Suprapubic skin (tissue), 4 donors: ENCODE measurements at regions not wholly inside any gene's neighbourhood (a gene's known extent, or its start where the extent isn't known, plus 50 kb on each side); places are given as distances from the start of the nearest gene placed in this dataset.
A peak's percentile ranks its signal among the peaks of the same experiment; 100 is the strongest.

Experiments
- DNase-seq, 2 donors: peaks; one replicate each; pipeline ENCODE4 v3.0.0-alpha.2; 2019; ENCODE audit warnings: low spot score in 2 of 2
- H3K27ac ChIP-seq: fragments of 200-600 bp; sonication (generic); one replicate; pipeline ENCODE4 v1.5.1; 2019
- H3K27me3 ChIP-seq: fragments of 200-600 bp; sonication (generic); one replicate; pipeline ENCODE4 v1.5.1; 2019
- H3K36me3 ChIP-seq: fragments of 200-600 bp; sonication (generic); one replicate; pipeline ENCODE4 v1.5.1; 2019
- H3K4me1 ChIP-seq: fragments of 200-600 bp; sonication (generic); one replicate; pipeline ENCODE4 v1.5.1; 2019
- H3K4me3 ChIP-seq: fragments of 200-600 bp; sonication (generic); one replicate; pipeline ENCODE4 v1.5.1; 2019; ENCODE audit warnings: mild to moderate bottlenecking
- H3K9me3 ChIP-seq: fragments of 200-600 bp; sonication (generic); one replicate; pipeline ENCODE4 v1.5.1; 2019
- EP300 ChIP-seq: sonication (generic); formaldehyde crosslinking; IDR thresholded peaks from one replicate; pipeline ENCODE4 v1.6.1; 2017; ENCODE audit warnings: antibody characterized with exemption
- POLR2A ChIP-seq, 2 donors: fragments of 450-650 bp; IDR thresholded peaks; one replicate each; pipeline ENCODE4 v1.6.1; 2017; ENCODE audit warnings: antibody characterized with exemption in 2 of 2, mild to moderate bottlenecking in 2 of 2, moderate library complexity in 2 of 2
- POLR2AphosphoS5 ChIP-seq, 3 donors: sonication (generic); formaldehyde crosslinking; IDR thresholded peaks; one replicate each; pipeline ENCODE4 v1.6.1; 2017; ENCODE audit warnings: antibody characterized with exemption in 3 of 3
- WGBS: methylation state at CpG from one replicate; pipeline ENCODE4 v1.1.5; 2018; 5-methylcytosine and 5-hydroxymethylcytosine counted together
- TF ChIP-seq, protein P1 (sequence below), 2 donors: fragments of 200-600 bp in 1 of 2; fragments of 450-650 bp in 1 of 2; sonication (generic) in 1 of 2; IDR thresholded peaks; one replicate each; pipeline ENCODE4 v1.5.1; 2016 to 2019; ENCODE audit warnings: antibody characterized with exemption in 2 of 2, mild to moderate bottlenecking in 1 of 2, moderate library complexity in 1 of 2

DNA sequence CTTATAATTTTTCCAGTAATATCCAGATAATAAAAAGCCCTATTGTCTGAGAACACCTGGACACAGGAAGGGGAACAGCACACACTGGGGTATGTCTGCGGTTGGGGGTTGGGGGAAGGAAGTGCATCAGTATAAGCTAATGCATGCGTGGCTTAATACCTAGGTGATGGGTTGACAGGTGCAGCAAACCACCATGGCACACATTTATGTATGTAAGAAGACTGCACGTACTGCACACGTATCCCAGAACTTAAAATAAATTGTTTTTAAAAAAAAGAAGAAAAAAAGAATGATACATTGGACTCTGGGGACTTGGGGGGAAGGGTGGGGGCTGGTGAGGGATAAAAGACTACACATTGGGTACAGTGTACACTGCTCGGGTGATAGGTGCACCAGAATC lies 144.9 kb upstream of the C1orf174 start:
- no peak for DNase-seq
- Histone ChIP-seq H3K4me3 (no peak overlapping the region), H3K9me3 (no peaks in the 10 kb centered on the region), H3K27me3 (peaks cover 35% of the 10 kb centered on the region), H3K4me1 (no peaks in the 10 kb centered on the region), H3K27ac (no peak overlapping the region), H3K36me3 (no peaks in the 10 kb centered on the region)
- WGBS, result 81% methylated on average over 5 of the region's 5 CpGs
- TF ChIP-seq EP300 (no peak), POLR2AphosphoS5 (IDR thresholded peaks at IDR 0.05) (no peak), POLR2A (IDR thresholded peaks at IDR 0.05) (no peak)
- TF ChIP-seq, protein P1, sequence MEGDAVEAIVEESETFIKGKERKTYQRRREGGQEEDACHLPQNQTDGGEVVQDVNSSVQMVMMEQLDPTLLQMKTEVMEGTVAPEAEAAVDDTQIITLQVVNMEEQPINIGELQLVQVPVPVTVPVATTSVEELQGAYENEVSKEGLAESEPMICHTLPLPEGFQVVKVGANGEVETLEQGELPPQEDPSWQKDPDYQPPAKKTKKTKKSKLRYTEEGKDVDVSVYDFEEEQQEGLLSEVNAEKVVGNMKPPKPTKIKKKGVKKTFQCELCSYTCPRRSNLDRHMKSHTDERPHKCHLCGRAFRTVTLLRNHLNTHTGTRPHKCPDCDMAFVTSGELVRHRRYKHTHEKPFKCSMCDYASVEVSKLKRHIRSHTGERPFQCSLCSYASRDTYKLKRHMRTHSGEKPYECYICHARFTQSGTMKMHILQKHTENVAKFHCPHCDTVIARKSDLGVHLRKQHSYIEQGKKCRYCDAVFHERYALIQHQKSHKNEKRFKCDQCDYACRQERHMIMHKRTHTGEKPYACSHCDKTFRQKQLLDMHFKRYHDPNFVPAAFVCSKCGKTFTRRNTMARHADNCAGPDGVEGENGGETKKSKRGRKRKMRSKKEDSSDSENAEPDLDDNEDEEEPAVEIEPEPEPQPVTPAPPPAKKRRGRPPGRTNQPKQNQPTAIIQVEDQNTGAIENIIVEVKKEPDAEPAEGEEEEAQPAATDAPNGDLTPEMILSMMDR (IDR thresholded peaks at IDR 0.05), result no peak

DNA sequence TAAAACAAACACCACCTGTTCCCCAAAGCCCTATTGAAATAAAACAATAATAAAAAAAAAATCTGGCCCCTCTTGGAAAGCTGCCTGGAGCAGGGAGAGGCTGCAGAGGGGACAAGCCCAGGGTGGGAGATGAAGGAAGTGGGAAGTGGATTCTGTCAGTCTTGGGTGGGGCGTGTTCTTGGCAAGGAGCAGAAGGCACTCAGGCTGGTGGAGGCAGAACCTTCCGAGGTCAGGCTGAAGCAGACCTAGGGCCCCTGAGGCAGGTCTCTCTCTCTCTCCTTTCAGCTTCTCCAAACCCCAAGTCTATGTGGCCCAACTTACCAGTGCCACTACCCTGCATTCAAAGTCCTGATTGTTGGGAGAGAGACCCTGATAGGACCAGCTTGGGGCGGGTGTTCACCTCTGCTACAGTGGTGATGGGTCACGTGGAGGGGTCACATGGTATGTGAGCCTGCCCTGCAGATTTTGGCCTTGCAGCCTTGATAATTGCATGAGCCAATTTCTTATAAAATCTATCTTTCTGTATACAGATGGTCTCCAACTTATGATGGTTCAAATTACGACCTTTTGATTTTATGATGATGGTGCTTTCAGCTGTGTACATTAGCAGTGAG lies 145.4 kb upstream of the C1orf174 start:
- TF ChIP-seq POLR2A (IDR thresholded peaks at IDR 0.05) (no peak), EP300 (no peak), POLR2AphosphoS5 (IDR thresholded peaks at IDR 0.05) (no peak)
- TF ChIP-seq, protein P1 (IDR thresholded peaks at IDR 0.05), result no peak
- Histone ChIP-seq H3K36me3 (no peaks in the 10 kb centered on the region), H3K27ac (no peak overlapping the region), H3K9me3 (no peaks in the 10 kb centered on the region), H3K27me3 (peaks cover 39% of the 10 kb centered on the region), H3K4me3 (no peak overlapping the region), H3K4me1 (no peaks in the 10 kb centered on the region)
- DNase-seq, result no peak
- 75% methylated on average over 5 of the region's 5 CpGs for WGBS

DNA sequence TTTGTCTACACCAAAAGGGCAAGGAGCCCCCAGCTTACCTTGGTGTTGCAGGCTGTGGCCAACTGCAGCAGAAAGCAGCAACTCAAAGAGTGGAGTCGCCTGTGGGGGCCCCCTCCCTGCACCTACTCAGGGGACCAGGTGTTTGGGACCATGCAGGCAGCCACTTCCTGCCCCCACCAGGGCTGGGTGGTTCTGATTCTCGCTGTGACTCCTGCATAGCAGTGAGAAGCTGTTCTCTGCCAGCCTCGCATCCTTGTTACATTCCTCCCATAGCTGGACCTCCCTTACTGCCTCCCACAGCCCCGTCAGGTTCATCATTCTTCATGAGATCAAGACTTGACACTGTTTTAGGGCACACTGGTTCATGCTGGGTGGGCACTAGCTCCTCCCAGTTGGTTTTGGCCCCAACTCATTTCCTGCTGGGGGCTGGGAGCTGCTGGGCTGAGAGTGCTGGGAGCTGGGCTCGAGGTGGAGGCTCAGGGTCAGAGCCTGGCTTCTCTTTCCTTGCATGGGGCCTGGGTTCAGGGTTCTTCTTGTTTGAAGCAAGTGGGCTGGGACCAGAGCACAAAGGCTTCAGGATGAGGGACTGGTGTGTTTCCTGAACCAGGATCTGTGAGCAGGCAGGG lies 146.9 kb upstream of the C1orf174 start:
- no peaks in the 10 kb centered on the region for H3K4me1 ChIP-seq
- peaks cover 50% of the 10 kb centered on the region for H3K27me3 ChIP-seq
- no peaks in the 10 kb centered on the region for H3K9me3 ChIP-seq
- TF ChIP-seq POLR2A (IDR thresholded peaks at IDR 0.05) (no peak), POLR2AphosphoS5 (IDR thresholded peaks at IDR 0.05) (no peak)
- H3K4me3 ChIP-seq, result no peak overlapping the region
- H3K36me3 ChIP-seq, result no peaks in the 10 kb centered on the region
- 56% methylated on average over 5 of the region's 5 CpGs for WGBS
- no peak overlapping the region for H3K27ac ChIP-seq
- DNase-seq, result peak in 1 of 2 donors; percentile 69

DNA sequence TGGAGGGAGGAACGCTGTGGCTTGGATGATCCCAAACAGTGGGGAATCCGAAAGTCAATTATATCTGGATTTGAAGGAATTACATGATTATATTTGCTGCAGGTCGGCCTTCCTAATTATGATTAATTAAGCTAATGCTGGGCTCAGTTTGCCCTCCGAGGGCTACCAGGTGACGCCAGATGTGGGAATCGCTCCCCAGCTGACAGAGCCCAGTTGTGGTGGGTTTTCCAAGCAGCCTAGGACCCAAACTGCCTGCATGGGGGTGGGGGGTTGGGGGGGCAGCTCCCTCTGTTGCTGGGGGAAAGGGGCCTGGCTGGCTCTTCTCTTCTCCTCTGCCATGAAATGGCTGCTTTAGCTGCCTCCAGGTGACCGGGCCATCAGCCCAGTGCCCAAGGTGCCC lies 147.6 kb upstream of the C1orf174 start:
- Histone ChIP-seq H3K27me3 (peaks cover 50% of the 10 kb centered on the region), H3K9me3 (no peaks in the 10 kb centered on the region)
- no peak for DNase-seq

DNA sequence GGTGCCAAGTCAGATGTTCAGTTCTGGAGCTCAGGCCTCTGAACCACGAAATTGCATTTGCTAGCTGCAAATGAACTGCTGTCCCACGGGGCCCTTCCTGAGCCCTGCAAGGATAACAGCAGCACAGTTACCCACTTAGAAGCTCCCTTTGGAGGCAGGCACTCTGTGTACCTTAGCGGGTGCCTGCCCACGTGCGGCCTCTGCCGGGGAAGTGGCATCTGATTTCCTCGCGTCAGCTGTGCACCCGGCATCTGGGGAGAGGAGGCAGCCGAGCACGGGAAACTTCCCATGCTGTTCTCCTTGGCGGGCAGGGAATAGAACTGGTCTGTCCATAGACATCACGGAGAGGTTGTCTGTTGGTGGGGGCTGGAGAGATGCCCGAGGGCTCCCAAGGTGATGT lies 148.0 kb upstream of the C1orf174 start:
- Histone ChIP-seq H3K36me3 (no peaks in the 10 kb centered on the region), H3K4me3 (no peak overlapping the region), H3K9me3 (no peaks in the 10 kb centered on the region), H3K4me1 (no peaks in the 10 kb centered on the region), H3K27me3 (peaks cover 53% of the 10 kb centered on the region), H3K27ac (no peak overlapping the region)
- 72% methylated on average over 12 of the region's 14 CpGs for WGBS
- TF ChIP-seq POLR2A (IDR thresholded peaks at IDR 0.05) (no peak), POLR2AphosphoS5 (IDR thresholded peaks at IDR 0.05) (no peak), EP300 (no peak)
- TF ChIP-seq, protein P1 (IDR thresholded peaks at IDR 0.05), result no peak
- no peak for DNase-seq

More for the DNA sequence above, 147.6 kb upstream of the C1orf174 start:
- no peak for TF ChIP-seq POLR2A (IDR thresholded peaks at IDR 0.05)
- TF ChIP-seq, protein P1 (IDR thresholded peaks at IDR 0.05), result no peak
- H3K4me3 ChIP-seq, result no peak overlapping the region
- H3K4me1 ChIP-seq, result no peaks in the 10 kb centered on the region
- WGBS, result 87% methylated on average over 5 of the region's 7 CpGs
- no peaks in the 10 kb centered on the region for H3K36me3 ChIP-seq
- H3K27ac ChIP-seq, result no peak overlapping the region
